NOMO-1 (cell line): ENCODE measurements at regions not wholly inside any gene's neighbourhood (a gene's known extent, or its start where the extent isn't known, plus 50 kb on each side); places are given as distances from the start of the nearest gene placed in this dataset.
"Not testable (repeated sequence)": the region's sequence is repeated elsewhere in the genome, so short reads cannot be mapped to it uniquely, and the experiment has no call there.

ENCODE experiments used
- DNase-seq, 2 experiments: peaks; one replicate each; lab custom pipeline; 2025; ENCODE audit not compliant: unreplicated experiment in 2 of 2; lab: John Stamatoyannopoulos, UW

DNA sequence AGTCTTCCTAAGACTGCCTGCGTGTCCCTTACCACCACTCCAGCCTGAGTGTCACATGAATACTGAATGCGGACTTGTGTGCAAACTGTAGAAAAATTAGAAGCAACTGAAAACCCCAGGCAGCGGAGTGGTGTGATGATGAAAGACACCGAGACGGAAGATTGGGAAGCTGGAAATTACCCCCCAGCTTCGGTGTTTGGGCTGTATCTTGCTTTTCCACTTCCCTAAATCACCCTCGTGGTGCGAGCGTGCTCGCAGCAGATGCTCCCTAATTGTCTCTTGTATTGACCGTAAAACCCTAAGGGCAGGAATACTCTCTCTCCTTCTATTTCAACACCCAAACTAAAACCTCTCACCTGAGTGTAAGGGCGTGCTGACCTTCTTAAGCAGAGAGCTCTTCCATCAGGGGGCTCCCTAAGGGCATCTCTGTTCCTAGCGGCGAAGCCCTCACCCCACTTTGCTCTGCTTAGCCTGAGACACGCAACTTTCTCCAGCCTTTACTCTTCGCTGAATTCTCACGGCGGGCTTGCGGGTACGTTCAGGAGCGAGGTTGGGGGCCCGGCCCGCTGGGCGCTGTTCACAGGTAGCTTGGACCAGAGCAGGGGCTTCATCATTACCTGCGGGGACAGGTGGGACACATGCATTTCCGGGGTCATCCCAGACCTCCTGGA, 62.4 kb downstream of the CRYBB2 start:
- peak; percentile 7 to 32 for DNase-seq

DNA sequence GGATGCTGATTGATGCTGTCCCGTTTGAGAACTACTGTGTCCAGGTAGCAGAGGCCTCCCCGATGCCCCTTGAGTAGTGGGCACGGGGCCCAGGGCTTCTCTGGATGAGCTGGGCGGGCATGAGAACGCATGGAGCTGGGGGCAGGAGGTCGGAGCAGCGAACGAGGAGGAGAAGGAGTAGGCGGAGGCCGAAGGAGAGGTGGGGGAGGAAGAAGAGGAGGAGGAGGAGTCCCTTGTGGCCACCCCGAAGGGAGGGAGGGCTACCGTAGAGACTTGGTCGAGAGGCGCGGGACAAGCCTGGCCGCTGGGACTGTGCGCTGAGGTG, 62.9 kb downstream of the CRYBB2 start:
- DNase-seq, result no peak

DNA sequence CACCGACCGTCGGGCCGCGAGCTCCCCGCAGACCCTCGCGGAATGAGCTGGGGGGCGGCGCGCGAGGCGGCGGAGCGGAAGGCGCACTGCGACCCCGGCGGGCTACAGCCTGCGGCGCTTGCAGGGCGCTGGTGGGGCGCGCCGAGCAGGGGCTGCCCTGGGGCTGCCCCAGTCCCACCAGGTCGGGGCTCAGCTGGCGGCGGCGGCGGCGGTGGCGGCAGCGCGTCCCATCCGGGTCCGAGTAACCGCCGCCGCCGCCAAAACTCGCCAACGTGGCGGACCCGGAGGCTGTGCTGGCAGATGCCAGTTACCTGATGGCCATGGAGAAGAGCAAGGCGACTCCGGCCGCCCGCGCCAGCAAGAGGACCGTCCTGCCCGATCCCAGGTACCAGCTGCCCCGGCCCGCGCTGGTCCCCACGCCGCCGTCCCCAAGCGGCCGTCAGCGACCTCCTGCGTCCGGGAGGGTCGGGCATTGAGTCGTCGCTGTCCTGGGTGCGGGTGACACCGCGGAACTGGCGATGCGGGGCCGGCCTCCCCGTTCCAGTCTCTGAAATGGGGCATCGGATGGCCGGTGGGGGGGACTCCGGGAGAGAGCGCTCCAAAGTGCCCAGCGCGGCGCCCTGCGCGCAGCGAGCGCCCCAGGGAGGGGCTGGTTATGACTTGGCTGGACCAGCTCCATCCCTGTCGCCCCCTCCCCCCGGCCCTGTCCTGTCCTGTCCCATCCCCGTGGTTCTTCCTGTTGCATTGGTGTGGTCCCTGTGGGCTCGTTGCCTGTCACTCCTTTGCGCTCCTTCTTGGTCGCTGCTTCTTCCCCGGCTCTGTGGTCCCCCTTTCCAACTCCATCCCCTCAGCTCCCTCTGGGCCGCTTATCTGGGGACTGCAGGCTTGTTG, 63.5 kb downstream of the CRYBB2 start:
- no peak for DNase-seq

DNA sequence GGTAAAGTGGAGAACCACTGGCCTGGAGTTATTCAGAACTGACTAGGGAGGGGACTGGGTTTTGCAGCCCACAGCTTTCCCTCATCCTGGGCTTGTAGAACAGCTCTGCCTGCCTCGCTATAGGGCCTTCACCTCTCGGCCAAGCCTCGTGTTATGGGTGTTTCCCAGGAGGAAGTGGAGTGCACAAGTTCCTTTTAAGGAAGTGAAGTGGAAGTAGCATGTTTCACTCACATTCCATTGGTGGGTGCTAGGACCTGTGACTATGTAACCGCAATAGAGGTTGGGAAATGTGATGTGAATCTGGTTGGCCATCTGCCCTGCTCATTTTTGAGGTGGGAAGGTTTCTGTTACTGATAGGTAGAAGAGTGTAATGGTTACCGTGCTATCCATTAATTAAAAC, 69.0 kb downstream of the CRYBB2 start:
- DNase-seq, result peak in 1 of 2 experiments; percentile 0

DNA sequence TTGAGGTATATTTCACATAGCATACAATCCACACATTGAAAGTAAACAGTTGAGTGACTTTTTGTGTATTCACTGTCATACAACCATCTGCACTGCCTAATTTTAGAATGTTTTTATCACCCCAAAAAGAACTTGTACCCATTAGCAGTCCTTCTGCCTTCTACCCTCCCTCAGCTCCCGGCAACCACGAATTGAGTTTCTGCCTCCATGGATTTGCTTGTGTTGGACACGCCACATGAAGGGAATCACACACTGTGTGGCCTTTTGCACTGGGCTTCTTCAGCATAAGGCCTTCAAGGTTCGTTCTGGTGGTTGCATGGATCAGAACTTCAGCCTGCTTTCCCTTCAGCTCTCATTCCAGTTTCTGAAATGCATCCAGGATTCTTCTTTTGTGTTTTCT, 82.5 kb downstream of the CRYBB2 start:
- not testable (repeated sequence) for DNase-seq

DNA sequence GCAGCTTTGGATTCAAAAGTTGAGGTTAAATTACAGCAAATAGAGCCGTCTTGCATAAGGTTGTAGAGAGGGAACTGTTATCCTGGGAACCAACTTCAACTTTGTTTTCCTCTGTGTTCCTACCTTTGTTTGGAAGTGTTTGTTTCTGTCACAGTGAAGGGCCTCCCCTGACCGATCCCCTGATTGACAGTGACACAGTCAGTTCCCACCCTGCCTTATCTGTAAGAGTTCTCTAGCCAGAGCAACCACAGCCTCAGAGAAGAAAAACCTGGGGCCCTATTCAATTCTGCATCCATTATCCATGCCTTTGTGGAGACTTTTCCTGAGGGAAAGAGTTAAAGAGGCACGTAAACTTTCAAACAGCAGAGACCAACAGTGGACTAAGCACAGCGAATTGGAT, 90.1 kb downstream of the CRYBB2 start:
- not testable (repeated sequence) for DNase-seq

DNA sequence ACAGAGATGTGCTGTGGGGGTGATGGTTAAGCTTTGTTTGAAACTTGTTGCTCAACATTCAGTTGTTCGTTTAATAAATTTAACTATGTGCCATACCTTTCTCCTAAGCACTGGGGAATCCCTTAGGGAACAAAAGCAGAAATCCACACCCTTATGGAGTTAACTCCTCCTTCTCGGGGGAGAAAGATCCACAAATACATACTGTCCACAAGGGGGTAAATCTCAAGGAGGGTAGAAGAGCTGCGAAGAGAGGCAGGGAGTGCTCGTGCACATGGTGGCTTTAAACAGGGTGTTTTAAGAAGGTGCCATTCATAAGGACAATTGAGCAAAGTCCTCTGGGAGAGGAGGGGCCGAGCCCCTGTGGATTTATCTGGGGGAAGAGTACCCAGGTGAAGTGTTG, 92.5 kb downstream of the CRYBB2 start:
- DNase-seq, result not testable (repeated sequence)

DNA sequence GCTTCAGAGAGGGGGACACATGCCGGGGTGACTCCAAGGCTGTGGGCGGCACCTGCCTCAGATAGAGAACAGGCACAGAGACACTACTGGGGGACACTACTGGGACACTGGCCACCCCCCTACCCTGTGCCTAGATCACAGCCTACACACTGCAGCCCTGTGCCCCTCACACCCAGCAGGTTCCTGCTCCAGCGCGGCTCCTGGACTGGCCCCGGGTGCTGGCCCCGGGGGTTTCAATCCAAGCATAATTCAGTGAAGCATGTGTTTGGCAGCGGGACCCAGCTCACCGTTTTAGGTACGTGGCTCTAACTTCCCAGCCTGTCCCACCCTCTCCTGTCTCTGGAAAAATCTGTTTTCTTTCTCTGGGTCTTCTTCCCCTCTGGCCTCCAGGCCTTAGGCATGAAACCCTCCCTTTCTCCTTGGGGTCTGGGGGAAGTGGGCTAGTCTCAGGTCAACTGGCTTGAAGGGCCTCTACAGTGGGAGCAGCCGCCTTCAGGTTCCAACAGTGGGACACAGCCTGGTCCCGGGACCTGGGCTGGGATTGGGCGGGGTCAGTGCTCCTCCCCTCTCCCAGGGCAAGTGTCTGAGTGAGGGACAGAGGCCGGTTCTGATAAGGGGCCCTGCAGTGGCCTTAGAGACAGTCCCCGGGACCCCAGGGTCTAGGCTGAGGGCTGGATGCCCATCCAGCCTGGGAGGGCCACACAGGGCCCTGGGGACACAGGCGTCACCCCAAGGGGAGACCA, 98.8 kb downstream of the CRYBB2 start:
- no peak for DNase-seq

DNA sequence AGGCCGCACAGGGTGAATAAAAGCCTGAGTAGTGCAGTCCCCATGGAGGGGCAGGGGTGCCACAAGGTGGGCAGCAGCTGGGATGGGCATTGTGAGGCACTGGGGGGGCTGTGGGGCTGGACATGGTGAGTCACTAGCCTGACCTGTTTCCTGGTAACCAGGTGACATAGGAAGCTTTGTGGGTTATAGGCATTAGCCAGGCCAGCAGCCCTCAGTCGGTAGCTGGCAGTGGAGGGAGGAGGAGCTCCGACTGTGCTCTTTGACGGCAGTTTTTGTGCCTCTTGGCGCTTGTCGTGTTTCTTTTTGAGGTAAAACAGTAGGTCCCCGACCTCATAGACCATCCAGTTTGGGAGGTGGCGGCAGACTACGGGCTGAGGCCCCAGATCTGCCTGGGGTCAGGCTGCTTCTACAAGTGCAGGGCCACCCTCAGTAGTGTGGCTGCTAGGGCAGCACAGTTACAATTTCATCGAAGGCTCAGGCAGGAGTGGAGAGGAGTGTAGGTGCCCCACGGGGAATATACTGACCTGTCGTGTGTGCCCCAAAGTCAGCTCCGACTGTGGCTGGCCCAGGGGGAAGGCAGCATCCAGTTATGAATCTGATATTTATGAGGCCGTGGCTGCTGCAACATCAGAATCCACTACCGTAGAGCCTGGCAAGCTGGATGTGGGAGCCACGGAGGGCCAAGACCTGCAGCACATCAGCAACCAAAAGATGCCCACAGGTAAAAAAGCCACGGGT, 107.7 kb downstream of the CRYBB2 start:
- no peak for DNase-seq

DNA sequence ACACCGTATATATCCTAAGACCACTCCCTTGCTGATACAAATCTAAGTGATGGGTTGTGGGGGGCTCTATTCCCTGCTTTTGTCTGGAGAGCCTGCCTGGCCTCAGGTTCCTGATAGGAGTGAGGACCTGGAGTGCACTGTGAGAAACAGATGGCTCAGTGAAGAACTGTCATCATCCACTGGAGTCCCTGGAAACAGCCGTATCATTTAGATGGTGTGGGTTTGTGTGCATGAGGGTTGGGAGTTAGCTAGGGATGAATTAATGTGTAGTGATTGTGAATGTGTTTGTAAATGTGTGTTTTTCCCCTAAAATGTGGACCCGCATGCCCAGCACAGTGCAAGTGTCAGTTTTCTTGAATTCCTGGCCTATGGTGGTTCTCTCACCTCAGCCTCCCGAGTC, 111.6 kb downstream of the CRYBB2 start:
- no peak for DNase-seq

DNA sequence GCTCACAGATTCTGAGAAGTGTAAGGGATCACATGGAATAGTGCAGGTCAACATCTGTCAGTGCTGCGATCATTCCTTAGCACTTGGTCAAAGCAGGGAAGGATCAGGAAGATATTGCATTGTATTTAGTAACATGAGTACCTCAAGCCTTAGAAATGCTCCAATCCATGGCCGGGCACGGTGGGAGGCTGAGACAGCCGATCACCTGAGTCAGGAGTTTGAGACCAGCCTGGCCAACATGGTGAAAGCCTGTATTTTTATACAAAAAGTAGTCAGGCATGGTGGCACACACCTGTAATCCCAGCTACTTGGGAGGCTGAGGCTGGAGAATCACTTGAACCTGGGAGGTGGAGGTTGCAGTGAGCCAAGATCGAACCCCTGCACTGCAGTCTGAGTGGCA, 112.5 kb downstream of the CRYBB2 start:
- not testable (repeated sequence) for DNase-seq

DNA sequence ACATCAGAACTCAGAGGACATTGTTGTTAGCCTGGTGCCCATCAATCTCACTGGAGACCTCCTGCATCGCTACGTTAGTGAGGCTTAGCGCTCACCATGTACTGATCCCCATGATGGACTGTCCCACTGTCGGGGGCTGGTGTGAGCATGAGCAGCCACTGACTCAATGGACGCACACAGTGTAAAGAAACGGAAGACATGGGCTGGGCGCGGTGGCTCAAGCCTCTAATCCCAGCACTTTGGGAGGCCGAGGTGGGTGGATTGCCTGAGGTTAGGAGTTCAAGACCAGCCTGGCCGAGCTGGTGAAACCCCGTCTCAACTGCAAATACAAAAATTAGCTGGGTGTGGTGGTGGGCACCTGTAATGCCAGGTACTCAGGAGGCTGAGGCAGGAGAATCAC, 112.9 kb downstream of the CRYBB2 start:
- no peak for DNase-seq

DNA sequence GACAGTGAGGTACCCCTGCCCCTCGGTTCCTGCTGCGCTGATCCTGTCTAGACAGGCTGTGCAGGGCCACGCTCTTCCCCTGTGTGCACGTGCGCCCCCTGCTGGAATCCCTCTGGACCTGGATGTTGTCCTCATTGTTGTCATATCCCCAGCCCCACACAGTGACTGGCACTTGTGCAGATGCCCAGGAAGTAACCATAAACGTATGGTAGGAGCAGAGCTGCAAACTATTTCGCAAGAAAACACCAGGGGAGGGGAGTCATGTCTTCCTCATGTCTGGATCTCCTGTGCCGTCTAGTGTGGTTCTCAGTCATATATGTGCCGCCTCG, 114.7 kb downstream of the CRYBB2 start:
- peak; percentile 20 to 31 for DNase-seq

DNA sequence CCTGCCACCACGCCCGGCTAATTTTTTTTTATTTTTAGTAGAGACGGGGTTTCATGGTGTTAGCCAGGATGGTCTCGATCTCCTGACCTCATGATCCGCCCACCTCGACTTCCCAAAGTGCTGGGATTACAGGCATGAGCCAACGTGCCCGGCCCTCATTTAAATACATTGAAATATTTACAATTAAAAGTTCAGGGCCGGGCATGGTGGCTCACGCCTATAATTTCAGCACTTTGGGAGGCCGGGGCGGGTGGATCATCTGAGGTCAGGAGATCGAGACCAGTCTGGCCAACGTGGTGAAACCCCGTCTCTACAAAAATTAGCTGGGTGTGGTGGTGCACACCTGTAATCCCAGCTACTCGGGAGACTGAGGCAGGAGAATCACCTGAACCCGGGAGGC, 115.2 kb downstream of the CRYBB2 start:
- not testable (repeated sequence) for DNase-seq

DNA sequence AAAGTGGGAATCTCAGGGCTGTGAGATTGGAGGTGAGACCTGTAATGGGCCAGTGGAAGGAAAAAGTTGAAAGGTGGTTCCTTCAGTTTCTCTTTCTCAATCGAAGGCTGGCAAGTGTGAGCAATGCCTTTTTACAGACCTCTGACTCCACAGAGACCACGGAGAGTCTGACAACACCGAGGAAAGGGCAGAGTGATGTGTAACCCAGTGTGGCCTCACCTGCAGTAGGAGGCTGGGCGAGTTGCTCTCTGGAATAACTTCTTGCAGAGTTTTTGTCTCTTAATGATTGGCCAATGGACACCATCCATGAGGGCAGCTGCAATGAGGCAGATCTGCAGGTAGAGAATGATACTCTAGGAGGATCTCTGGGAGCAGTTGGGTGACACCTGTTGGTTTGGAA, 115.8 kb downstream of the CRYBB2 start:
- not testable (repeated sequence) for DNase-seq

DNA sequence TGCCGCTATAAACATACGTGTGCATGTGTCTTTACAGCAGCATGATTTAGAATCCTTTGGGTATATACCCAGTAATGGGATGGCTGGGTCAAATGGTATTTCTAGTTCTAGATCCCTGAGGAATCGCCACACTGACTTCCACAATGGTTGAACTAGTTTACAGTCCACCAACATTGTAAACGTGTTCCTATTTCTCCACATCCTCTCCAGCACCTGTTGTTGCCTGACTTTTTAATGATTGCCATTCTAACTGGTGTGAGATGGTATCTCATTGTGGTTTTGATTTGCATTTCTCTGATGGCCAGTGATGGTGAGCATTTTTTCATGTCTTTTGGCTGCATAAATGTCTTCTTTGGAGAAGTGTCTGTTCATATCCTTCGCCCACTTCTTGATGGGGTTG, 121.1 kb downstream of the CRYBB2 start:
- not testable (repeated sequence) for DNase-seq

DNA sequence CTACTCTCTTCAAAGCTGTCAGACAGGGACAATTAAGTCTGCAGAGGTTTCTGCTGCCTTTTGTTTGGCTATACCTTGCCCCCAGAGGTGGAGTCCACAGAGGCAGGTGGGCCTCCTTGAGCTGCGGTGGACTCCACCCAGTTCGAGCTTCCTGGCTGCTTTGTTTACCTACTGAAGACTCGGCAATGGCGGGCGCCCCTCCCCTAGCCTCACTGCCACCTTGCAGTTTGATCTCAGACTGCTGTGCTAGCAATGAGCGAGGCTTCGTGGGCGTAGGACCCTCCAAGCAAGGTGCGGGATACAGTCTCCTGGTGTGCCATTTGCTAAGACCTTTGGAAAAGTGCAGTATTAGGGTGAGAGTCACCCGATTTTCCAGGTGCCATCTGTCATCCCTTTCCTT, 124.9 kb downstream of the CRYBB2 start:
- DNase-seq, result not testable (repeated sequence)

DNA sequence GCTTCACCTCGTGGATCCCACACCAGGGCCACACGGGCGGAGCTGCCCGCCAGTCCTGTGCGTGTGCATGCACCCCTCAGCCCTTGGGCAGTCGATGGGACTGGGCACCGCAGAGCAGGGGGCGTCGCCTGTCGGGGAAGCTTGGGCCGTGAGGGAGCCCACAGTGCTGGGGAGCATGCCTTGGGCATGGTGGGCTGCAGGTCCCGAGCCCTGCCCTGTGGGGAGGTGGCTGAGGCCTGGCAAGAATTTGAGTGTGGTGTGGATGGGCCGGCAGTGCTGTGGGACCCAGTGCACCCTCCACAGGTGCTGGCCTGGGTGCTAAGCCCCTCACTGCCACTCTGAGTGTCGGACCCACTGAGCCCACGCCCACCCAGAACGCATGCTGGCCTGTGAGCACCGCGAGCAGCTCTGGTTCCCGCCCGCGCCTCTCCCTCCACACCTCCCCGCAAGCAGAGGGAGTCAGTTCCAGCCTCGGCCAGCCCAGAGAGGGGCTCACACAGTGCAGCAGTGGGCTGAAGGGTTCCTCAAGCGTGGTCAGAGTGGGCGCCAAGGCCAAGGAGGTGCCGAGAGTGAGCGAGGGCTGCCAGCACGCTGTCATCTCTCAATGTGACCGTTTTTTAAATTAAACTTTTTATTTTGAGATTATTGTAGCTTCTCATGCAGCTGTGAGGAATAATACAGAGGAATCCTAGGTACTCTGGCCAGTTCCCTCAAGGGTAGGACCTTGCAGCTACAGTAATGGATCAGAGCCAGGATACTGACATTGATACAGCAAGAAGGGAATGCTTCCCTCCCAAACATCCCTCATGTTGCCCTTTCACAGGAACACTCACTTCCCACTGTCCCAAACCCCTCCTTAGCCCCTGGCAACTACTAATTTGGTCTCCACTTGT, 127.7 kb downstream of the CRYBB2 start:
- no peak for DNase-seq

DNA sequence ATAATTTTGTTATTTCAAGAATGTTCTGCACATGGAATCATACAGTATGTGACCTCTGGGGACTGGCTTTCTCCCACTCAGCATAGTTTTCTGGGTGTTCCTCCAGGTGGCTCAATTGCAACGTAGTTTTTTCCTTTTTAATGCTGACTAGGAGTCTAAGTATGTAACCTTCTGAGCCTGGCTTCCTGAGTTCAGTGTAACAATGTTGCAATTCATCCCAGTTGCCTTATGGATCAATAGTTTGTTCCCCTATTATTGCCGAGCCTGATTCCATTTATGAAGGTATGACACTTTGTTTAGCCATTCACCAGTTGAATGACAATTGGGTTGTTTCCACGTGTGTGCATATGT, 128.3 kb downstream of the CRYBB2 start:
- DNase-seq, result no peak

DNA sequence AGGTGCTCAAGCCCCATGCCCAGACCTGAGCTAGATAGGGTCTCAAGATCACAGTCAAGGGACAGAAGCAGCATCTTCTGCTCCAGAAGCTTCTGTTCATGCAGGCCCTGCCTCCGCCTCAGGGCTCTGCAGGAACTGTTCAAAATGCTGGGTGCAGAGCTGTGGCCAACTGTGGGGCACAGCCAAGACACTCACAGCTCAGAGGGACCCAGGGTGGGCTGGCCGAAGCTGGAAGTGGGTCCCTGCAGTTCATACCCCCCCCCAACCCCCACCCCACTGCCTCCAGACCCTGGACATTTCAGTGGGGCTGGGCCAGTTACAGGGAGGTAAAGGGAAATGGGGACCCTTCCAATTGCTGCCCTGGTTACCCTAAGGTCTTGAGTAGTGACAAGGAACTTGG, 129.0 kb downstream of the CRYBB2 start:
- DNase-seq, result no peak
